MCF 10A (cell line): ENCODE measurements at regions not wholly inside any gene's neighbourhood (a gene's known extent, or its start where the extent isn't known, plus 50 kb on each side); places are given as distances from the start of the nearest gene placed in this dataset.

Experiments used
- BruUV-seq: library from RNA; stranded (reverse); fragments of 400-500 nt; replicated peaks from 2 replicates; lab custom pipeline; 2021; lab: Mats Ljungman, UMichigan
- CTCF ChIA-PET: fragments of 300-600 bp; sonication (Branson Sonifier 250); formaldehyde crosslinking; extraction: SDS; loops from one replicate; lab custom pipeline; 2021; ENCODE audit warnings: antibody characterized with exemption, inconsistent platforms; lab: Yijun Ruan, JAX
- POLR2A ChIA-PET: fragments of 300-600, 350-650 bp; sonication (Branson Sonifier 250); formaldehyde crosslinking; extraction: SDS; loops from one replicate; lab custom pipeline; 2020; ENCODE audit warnings: antibody characterized with exemption, inconsistent platforms; lab: Yijun Ruan, JAX
- DNase-seq: peaks from one replicate; pipeline ENCODE4 v3.0.0-alpha.2; 2018; ENCODE audit not compliant: unreplicated experiment
- H3K27ac Mint-ChIP-seq: one replicate; pipeline ENCODE4 v1.8.0; 2022; ENCODE audit warnings: mild to moderate bottlenecking, low read depth, mixed read lengths; ENCODE audit not compliant: unreplicated experiment
- H3K27me3 Mint-ChIP-seq: one replicate; pipeline ENCODE4 v1.8.0; 2022; ENCODE audit warnings: mixed read lengths; ENCODE audit not compliant: insufficient read depth, unreplicated experiment
- H3K36me3 Mint-ChIP-seq: one replicate; pipeline ENCODE4 v1.8.0; 2022; ENCODE audit warnings: mild to moderate bottlenecking, moderate library complexity, mixed read lengths; ENCODE audit not compliant: insufficient read depth, unreplicated experiment
- H3K4me1 Mint-ChIP-seq: one replicate; pipeline ENCODE4 v1.8.0; 2022; ENCODE audit warnings: mixed read lengths; ENCODE audit not compliant: insufficient read depth, unreplicated experiment
- H3K4me3 Mint-ChIP-seq: one replicate; pipeline ENCODE4 v1.8.0; 2022; ENCODE audit warnings: mild to moderate bottlenecking, moderate library complexity, mixed read lengths; ENCODE audit not compliant: unreplicated experiment
- H3K9me3 Mint-ChIP-seq: one replicate; pipeline ENCODE4 v1.8.0; 2022; ENCODE audit warnings: mixed read lengths; ENCODE audit not compliant: unreplicated experiment
- intact Hi-C: fragments of 100-400 bp; cut with micrococcal nuclease; formaldehyde crosslinking; loops from 2 replicates; pipeline ENCODE4 v1.14.1; 2022
- TF ChIP-seq, protein P1 (sequence below): fragments of 200-600 bp; IDR thresholded peaks from one replicate; pipeline ENCODE4 v1.8.0; 2022; ENCODE audit warnings: antibody characterized with exemption, mild to moderate bottlenecking; ENCODE audit not compliant: unreplicated experiment

DNA sequence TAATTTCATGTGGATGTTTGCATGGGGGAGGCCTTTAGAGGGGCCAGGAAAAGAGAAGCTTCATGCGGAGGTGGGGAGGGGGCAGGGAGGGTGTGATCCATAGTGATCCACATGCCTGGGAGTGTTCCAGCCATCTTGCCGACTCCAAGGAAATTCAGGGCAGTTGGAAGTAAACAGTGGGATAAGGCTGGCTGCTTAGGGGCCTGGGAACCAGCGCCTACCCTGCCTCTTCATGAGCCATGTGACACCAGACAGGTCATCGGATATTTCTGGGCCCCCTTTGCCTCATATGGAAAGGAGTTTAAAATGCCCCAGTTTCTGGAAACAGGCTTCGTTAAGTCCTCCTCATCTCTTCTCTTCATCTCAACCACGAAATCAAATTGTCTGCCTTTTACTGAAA lies 983.2 kb downstream of the BCL11B start:
- ChIA-PET CTCF (no interaction called here), POLR2A (no interaction called here)
- intact Hi-C loops: no loop called here
- H3K36me3 Mint-ChIP-seq: no peaks in the 10 kb centered on the region
- H3K4me3 Mint-ChIP-seq: no peak overlapping the region
- H3K4me1 Mint-ChIP-seq: peaks cover 14% of the 10 kb centered on the region
- no peaks in the 10 kb centered on the region for H3K27me3 Mint-ChIP-seq
- TF ChIP-seq, protein P1, sequence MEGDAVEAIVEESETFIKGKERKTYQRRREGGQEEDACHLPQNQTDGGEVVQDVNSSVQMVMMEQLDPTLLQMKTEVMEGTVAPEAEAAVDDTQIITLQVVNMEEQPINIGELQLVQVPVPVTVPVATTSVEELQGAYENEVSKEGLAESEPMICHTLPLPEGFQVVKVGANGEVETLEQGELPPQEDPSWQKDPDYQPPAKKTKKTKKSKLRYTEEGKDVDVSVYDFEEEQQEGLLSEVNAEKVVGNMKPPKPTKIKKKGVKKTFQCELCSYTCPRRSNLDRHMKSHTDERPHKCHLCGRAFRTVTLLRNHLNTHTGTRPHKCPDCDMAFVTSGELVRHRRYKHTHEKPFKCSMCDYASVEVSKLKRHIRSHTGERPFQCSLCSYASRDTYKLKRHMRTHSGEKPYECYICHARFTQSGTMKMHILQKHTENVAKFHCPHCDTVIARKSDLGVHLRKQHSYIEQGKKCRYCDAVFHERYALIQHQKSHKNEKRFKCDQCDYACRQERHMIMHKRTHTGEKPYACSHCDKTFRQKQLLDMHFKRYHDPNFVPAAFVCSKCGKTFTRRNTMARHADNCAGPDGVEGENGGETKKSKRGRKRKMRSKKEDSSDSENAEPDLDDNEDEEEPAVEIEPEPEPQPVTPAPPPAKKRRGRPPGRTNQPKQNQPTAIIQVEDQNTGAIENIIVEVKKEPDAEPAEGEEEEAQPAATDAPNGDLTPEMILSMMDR: no peak
- no peaks in the 10 kb centered on the region for H3K9me3 Mint-ChIP-seq
- DNase-seq: no peak
- BruUV-seq: no TSS peak
- no peak overlapping the region for H3K27ac Mint-ChIP-seq

DNA sequence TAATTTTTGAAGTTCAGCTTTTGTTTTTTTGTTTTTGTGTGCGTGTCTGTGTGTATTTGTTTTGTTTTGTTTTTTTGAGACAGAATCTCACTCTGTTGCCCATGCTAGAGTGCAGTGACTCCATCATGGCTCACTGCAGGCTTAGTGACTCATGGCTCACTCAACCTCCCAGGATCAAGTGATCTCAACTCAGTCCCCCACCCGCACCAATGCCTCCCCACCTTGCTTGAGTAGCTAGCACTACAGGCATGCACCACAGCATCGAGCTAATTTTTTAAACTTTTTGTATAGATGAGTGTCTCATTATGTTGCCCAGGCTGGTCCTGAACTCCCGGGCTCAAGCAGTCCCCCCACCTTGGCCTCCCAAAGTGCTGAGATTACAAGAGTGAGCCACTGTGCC lies 981.4 kb downstream of the BCL11B start:
- TF ChIP-seq, protein P1: no peak
- no peaks in the 10 kb centered on the region for H3K36me3 Mint-ChIP-seq
- ChIA-PET CTCF (no interaction called here), POLR2A (interaction anchor here (0.6 kb wide), 1 partner anchor 45 kb away, joined by 3 read pairs; no protein-coding TSS in a partner anchor)
- H3K27me3 Mint-ChIP-seq: no peaks in the 10 kb centered on the region
- intact Hi-C loops: loop anchor here (5.0 kb wide), 1 partner anchor 977 kb away; no protein-coding TSS in a partner anchor
- DNase-seq: peak; percentile 26
- H3K9me3 Mint-ChIP-seq: no peaks in the 10 kb centered on the region
- no peak overlapping the region for H3K4me3 Mint-ChIP-seq
- H3K4me1 Mint-ChIP-seq: peaks cover 16% of the 10 kb centered on the region
- peak overlapping the region; percentile 63 for H3K27ac Mint-ChIP-seq
- BruUV-seq: no TSS peak

DNA sequence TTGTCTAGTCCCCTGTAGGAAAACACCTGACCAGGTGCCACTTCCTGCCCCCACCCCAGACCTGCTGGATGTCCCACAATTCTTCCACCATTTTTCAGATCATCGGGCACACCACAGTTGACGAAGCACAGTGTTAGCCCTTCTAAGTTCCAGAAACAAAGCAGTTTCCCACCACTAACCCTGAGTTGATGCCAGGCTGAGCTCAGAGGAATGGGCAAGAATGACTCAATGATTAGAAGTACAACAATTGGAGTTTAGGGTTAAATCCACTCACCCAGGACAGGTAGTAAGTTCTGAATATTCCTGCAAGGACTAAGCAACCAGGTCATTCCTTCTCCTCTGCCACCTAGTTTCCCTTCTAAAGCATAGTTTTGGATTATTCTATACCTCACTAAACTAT lies 979.8 kb downstream of the BCL11B start:
- Mint-ChIP-seq H3K27me3 (no peaks in the 10 kb centered on the region), H3K27ac (no peak overlapping the region), H3K9me3 (no peaks in the 10 kb centered on the region), H3K4me3 (no peak overlapping the region), H3K36me3 (no peaks in the 10 kb centered on the region), H3K4me1 (peaks cover 16% of the 10 kb centered on the region)
- intact Hi-C loops: loop anchor here (5.0 kb wide), 1 partner anchor 975 kb away; no protein-coding TSS in a partner anchor
- CTCF ChIA-PET: no interaction called here
- TF ChIP-seq, protein P1: no peak
- DNase-seq: no peak
- BruUV-seq: no TSS peak
- POLR2A ChIA-PET: interaction anchor here (0.7 kb wide), 1 partner anchor 9 kb away, joined by 3 read pairs; no protein-coding TSS in a partner anchor

DNA sequence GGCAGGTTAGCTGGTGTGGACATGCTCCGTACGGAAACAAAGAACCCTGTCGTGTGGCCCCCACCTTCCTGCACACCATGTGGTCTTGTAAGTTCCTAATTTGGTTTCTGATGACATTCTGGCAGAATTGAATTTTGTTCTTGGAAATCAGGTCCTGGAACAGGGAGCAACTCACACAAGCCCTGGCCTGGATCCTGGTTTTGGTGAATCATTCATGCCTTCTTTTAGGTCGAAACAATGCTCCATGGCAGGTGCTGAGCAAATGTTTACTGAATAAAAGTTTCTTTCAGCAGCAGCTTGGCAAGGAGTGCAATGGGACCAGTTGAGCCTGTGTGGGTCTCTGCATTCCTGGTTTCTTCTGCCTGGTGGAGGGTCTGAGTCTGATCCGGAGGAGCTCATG lies 978.4 kb downstream of the BCL11B start:
- no peaks in the 10 kb centered on the region for H3K9me3 Mint-ChIP-seq
- no peaks in the 10 kb centered on the region for H3K36me3 Mint-ChIP-seq
- CTCF ChIA-PET: no interaction called here

More for the DNA sequence above, 978.4 kb downstream of the BCL11B start:
- peak; percentile 68 for DNase-seq
- TF ChIP-seq, protein P1: no peak
- Mint-ChIP-seq H3K4me3 (no peak overlapping the region), H3K27ac (no peak overlapping the region), H3K4me1 (peaks cover 16% of the 10 kb centered on the region), H3K27me3 (no peaks in the 10 kb centered on the region)
- POLR2A ChIA-PET: no interaction called here
- no TSS peak for BruUV-seq
- intact Hi-C loops: loop anchor here (5.0 kb wide), 1 partner anchor 974 kb away; no protein-coding TSS in a partner anchor
